Brain microvascular endothelial cell (primary cell): ENCODE measurements at regions not wholly inside any gene's neighbourhood (a gene's known extent, or its start where the extent isn't known, plus 50 kb on each side); places are given as distances from the start of the nearest gene placed in this dataset.

Experiments
- DNase-seq: peaks from one replicate; pipeline ENCODE4 v3.0.0-alpha.2; 2020
- H3K27ac ChIP-seq: fragments of 250-450 bp; sonication (Bioruptor Pico); 2 replicates; pipeline ENCODE4 v1.5.1; 2020; ENCODE audit warnings: mild to moderate bottlenecking, moderate library complexity
- H3K27me3 ChIP-seq: fragments of 250-450 bp; sonication (Bioruptor Pico); replicated peaks from 2 replicates; pipeline ENCODE4 v1.5.1; 2020; ENCODE audit warnings: mild to moderate bottlenecking
- H3K36me3 ChIP-seq: fragments of 250-450 bp; sonication (Bioruptor Pico); replicated peaks from 2 replicates; pipeline ENCODE4 v1.5.1; 2020; ENCODE audit warnings: mild to moderate bottlenecking
- H3K4me3 ChIP-seq: 2 replicates; pipeline ENCODE4 v1.5.1; 2011; ENCODE audit warnings: low read depth, mild to moderate bottlenecking, control low read depth, low read length, moderate library complexity
- CTCF ChIP-seq: IDR thresholded peaks from 2 replicates; pipeline ENCODE4 v1.5.1; 2011; ENCODE audit warnings: low read depth, mild to moderate bottlenecking, moderate library complexity, low read length, control low read depth, inconsistent platforms; ENCODE audit errors: missing control alignments
- in situ Hi-C: cut with HindIII; loops from 2 replicates; pipeline ENCODE4 v1.10.0; 2017; ENCODE audit warnings: low sequenced_read_pairs, low pct_ligation_motif_present

- TF ChIP-seq CTCF = no peak
- Histone ChIP-seq H3K27ac (no peak overlapping the region), H3K4me3 (no peak overlapping the region), H3K27me3 (no peaks in the 10 kb centered on the region), H3K36me3 (no peaks in the 10 kb centered on the region)
- in situ Hi-C loops = no loop called here
- DNase-seq = no peak
These were observed 49.9 kb upstream of the C5orf46 start for GRCh38 chr5:147956064-147956841.
